ENCODE measurements at regions not wholly inside any gene's neighbourhood (a gene's known extent, or its start where the extent isn't known, plus 50 kb on each side); places are given as distances from the start of the nearest gene placed in this dataset.
A peak's percentile ranks its signal among the peaks of the same experiment; 100 is the strongest.

DNA sequence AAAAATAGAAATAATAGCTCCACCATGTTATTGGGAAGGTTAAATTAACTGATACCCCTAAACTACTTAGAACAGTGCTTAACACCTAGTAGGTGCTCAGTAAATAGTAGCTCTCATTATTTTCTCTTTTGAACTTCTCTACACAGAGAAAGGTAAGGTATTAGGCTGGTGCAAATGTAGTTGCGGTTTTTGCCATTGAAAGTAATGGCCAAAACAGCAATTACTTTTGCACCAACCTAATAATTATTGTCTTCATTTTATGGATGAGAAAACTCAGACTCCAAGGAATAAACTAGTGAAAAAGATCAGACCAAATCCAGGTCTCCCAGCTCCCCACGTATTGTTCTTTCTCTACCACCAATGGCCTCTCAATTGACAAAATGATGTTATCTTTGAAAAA, 157.2 kb upstream of the TMPO start:
- H3K4me1 Mint-ChIP-seq, result no peaks in the 10 kb centered on the region
- no peak for ATAC-seq

GRCh38 chr12:98359856-98360255, 155.5 kb upstream of the TMPO start:
- no peaks in the 10 kb centered on the region for H3K36me3 Mint-ChIP-seq
- ATAC-seq (no peak), DNase-seq (no peak)
- H3K4me1 Mint-ChIP-seq, result no peaks in the 10 kb centered on the region
- no peak overlapping the region for H3K4me3 Mint-ChIP-seq
- no peaks in the 10 kb centered on the region for H3K9me3 Mint-ChIP-seq
- no peak overlapping the region for H3K27ac Mint-ChIP-seq
- peaks cover 12 to 24% (median 20%) of the 10 kb centered on the region in 5 donors for H3K27me3 Mint-ChIP-seq
- POLR2A ChIA-PET, result no interaction called here

More for the DNA sequence above, 157.2 kb upstream of the TMPO start:
- DNase-seq, result no peak
- no peak overlapping the region for H3K27ac Mint-ChIP-seq
- no peak overlapping the region for H3K4me3 Mint-ChIP-seq
- no peaks in the 10 kb centered on the region for H3K36me3 Mint-ChIP-seq
- H3K27me3 Mint-ChIP-seq, result peaks cover 7 to 11% (median 8%) of the 10 kb centered on the region in 5 donors
- no peaks in the 10 kb centered on the region for H3K9me3 Mint-ChIP-seq
- POLR2A ChIA-PET, result no interaction called here

- Mint-ChIP-seq H3K27ac (no peak overlapping the region), H3K4me3 (no peak overlapping the region), H3K9me3 (no peaks in the 10 kb centered on the region), H3K4me1 (no peaks in the 10 kb centered on the region), H3K36me3 (no peaks in the 10 kb centered on the region), H3K27me3 (peaks cover 13 to 27% (median 20%) of the 10 kb centered on the region in 5 donors)
- no peak for DNase-seq
- POLR2A ChIA-PET, result no interaction called here
- ATAC-seq, result no peak
Observed at GRCh38 chr12:98360401-98360800, 155.0 kb upstream of the TMPO start.

GRCh38 chr12:98369581-98369980, 145.8 kb upstream of the TMPO start:
- peaks cover 0 to 10% (median 0%) of the 10 kb centered on the region in 3 donors for H3K36me3 Mint-ChIP-seq
- no peak for ATAC-seq
- no peak for DNase-seq
- peaks cover 0 to 15% (median 15%) of the 10 kb centered on the region in 4 donors for H3K4me1 Mint-ChIP-seq
- peaks cover 26 to 76% (median 44%) of the 10 kb centered on the region in 5 donors for H3K27me3 Mint-ChIP-seq
- POLR2A ChIA-PET, result no interaction called here
- no peaks in the 10 kb centered on the region for H3K9me3 Mint-ChIP-seq
- H3K27ac Mint-ChIP-seq, result no peak overlapping the region
- H3K4me3 Mint-ChIP-seq, result no peak overlapping the region

- Mint-ChIP-seq H3K36me3 (peaks cover 0 to 10% (median 0%) of the 10 kb centered on the region in 3 donors), H3K4me1 (peaks cover 0 to 15% (median 15%) of the 10 kb centered on the region in 4 donors), H3K4me3 (peak overlapping the region in 1 of 10 donors; percentile 39), H3K27ac (no peak overlapping the region), H3K9me3 (no peaks in the 10 kb centered on the region), H3K27me3 (peaks cover 19 to 78% (median 46%) of the 10 kb centered on the region in 5 donors)
- DNase-seq (no peak), ATAC-seq (no peak)
- POLR2A ChIA-PET, result no interaction called here
Observed at GRCh38 chr12:98370976-98371375, 144.4 kb upstream of the TMPO start.

GRCh38 chr12:98371419-98371818, 144.0 kb upstream of the TMPO start:
- H3K27ac Mint-ChIP-seq, result no peak overlapping the region
- POLR2A ChIA-PET, result no interaction called here
- H3K9me3 Mint-ChIP-seq, result no peaks in the 10 kb centered on the region
- peaks cover 0 to 10% (median 0%) of the 10 kb centered on the region in 3 donors for H3K36me3 Mint-ChIP-seq
- H3K4me3 Mint-ChIP-seq, result no peak overlapping the region
- ATAC-seq (no peak), DNase-seq (no peak)
- peaks cover 0 to 15% (median 15%) of the 10 kb centered on the region in 4 donors for H3K4me1 Mint-ChIP-seq
- peaks cover 18 to 74% (median 46%) of the 10 kb centered on the region in 5 donors for H3K27me3 Mint-ChIP-seq

DNA sequence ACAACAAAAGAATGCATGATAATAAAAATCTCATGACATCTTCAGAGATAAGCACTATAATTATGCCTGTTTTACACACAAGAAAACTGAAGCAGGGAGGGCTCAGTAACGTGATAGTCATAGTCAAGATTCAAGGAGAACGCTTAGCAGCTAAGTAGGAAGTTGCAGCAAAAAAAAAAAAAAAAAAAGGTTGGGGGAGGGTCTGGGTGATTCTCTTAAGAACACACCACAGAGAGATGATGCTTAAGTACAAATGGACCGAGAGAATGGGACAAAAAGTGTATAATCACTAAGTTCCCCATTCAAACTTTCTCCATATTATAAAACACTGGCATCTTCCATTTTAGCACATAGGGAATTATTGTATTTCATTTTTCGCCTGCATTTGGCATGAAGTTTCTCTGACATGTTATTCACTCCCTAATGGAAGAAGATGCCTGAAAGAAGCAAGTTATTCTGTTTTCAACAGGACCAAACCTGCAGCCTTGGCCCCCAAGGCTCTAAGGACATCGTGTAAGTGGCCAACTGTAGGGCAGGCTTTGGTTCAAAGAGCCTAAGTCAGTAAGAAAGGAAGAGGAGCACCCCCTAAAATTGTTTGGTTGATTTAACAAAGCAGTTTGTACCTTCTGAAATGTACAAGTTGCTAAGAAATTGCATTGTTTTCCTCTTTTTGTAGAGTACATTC, 142.9 kb upstream of the TMPO start:
- H3K4me3 Mint-ChIP-seq, result no peak overlapping the region
- peaks cover 0 to 15% (median 15%) of the 10 kb centered on the region in 4 donors for H3K4me1 Mint-ChIP-seq
- peaks cover 18 to 71% (median 43%) of the 10 kb centered on the region in 5 donors for H3K27me3 Mint-ChIP-seq
- H3K9me3 Mint-ChIP-seq, result no peaks in the 10 kb centered on the region
- peaks cover 0 to 10% (median 0%) of the 10 kb centered on the region in 3 donors for H3K36me3 Mint-ChIP-seq
- POLR2A ChIA-PET, result no interaction called here
- ATAC-seq (no peak), DNase-seq (no peak)
- H3K27ac Mint-ChIP-seq, result no peak overlapping the region

DNA sequence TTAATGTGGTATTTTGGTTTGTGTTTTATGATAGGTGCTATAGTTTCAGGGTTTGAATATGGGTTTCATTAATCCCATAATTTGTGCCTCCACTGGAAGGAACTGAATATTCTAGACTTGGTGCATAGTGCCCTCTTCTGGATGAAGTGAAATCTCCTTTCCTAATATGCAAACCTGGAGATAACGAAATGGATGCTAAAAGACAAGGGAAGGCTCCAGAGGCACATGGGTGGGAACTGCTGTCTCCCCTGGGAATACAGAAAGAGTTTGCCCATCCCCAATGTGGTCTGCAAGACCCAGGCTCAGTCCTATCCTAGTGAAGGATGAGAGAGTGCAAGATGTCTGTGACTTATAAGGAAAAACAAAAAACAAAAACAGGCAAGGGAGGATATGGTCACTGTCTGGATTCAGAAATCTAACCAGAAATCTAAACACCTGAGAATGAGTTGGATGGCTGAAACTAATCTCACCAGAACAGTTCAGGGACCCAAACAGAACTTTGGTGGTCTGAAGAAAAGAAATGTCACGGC, 142.3 kb upstream of the TMPO start:
- Mint-ChIP-seq H3K36me3 (peaks cover 0 to 10% (median 0%) of the 10 kb centered on the region in 3 donors), H3K27ac (peak overlapping the region in 1 of 10 donors; percentile 20), H3K4me1 (peaks cover 0 to 15% (median 15%) of the 10 kb centered on the region in 4 donors), H3K4me3 (no peak overlapping the region), H3K9me3 (no peaks in the 10 kb centered on the region), H3K27me3 (peaks cover 15 to 66% (median 41%) of the 10 kb centered on the region in 5 donors)
- POLR2A ChIA-PET, result no interaction called here
- ATAC-seq, result no peak
- DNase-seq, result no peak

GRCh38 chr12:98374007-98374406, 141.4 kb upstream of the TMPO start:
- no peak for DNase-seq
- no peak overlapping the region for H3K4me3 Mint-ChIP-seq

GRCh38 chr12:98379106-98379505, 136.3 kb upstream of the TMPO start:
- H3K9me3 Mint-ChIP-seq, result no peaks in the 10 kb centered on the region
- no peak overlapping the region for H3K27ac Mint-ChIP-seq
- no peaks in the 10 kb centered on the region for H3K4me1 Mint-ChIP-seq
- no peak overlapping the region for H3K4me3 Mint-ChIP-seq
- DNase-seq (no peak), ATAC-seq (no peak)
- H3K36me3 Mint-ChIP-seq, result no peaks in the 10 kb centered on the region
- peaks cover 4 to 37% (median 27%) of the 10 kb centered on the region in 5 donors for H3K27me3 Mint-ChIP-seq
- POLR2A ChIA-PET, result no interaction called here

More at GRCh38 chr12:98374007-98374406, 141.4 kb upstream of the TMPO start:
- H3K27ac Mint-ChIP-seq, result no peak overlapping the region
- peaks cover 0 to 10% (median 0%) of the 10 kb centered on the region in 3 donors for H3K36me3 Mint-ChIP-seq
- H3K9me3 Mint-ChIP-seq, result no peaks in the 10 kb centered on the region
- POLR2A ChIA-PET, result no interaction called here
- H3K27me3 Mint-ChIP-seq, result peaks cover 12 to 69% (median 41%) of the 10 kb centered on the region in 5 donors
- peaks cover 0 to 15% (median 15%) of the 10 kb centered on the region in 4 donors for H3K4me1 Mint-ChIP-seq
- no peak for ATAC-seq

DNA sequence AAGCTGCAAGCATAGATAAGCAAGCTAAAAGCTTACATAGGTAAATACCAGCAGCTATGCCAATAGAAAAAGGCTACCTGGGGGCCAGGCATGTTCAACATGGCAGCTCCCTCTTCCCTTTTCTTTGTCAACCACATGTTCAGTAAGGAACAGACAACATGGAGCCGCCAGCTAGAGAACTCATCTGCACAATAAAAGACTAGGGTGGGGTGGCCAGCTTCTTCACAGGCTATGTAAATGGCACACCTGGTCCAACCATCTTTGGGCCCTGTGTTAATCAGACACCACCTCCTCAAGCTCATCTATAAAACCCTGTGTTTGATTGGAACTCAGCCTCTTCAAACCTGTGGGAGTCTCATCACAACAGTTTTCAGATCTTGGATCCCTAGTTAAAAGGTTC, 129.7 kb upstream of the TMPO start:
- DNase-seq (no peak), ATAC-seq (no peak)
- Mint-ChIP-seq H3K27ac (no peak overlapping the region), H3K4me3 (no peak overlapping the region), H3K9me3 (no peaks in the 10 kb centered on the region), H3K36me3 (no peaks in the 10 kb centered on the region), H3K4me1 (no peaks in the 10 kb centered on the region), H3K27me3 (peaks cover 1 to 12% (median 8%) of the 10 kb centered on the region in 5 donors)
- POLR2A ChIA-PET, result no interaction called here

DNA sequence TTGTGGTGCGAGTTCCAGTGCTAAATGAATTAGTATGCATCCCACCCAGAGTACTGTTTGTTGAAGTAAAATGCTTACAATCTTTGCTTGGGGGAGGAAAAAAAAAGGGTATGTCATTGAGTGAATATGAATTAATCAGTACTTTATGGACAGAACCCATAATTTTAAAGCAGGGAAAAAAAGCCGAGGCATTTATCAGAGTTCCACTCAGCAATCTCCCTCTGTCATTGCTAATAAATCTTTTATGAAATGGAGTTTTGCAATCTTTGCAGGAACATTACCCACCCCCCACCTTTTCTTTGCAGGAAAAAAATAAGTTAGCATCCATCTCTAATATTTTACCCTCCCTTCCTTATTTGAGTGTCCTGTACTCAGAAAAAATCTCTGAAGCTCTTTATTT, 127.9 kb upstream of the TMPO start:
- Mint-ChIP-seq H3K4me3 (no peak overlapping the region), H3K27me3 (peaks cover 4 to 16% (median 8%) of the 10 kb centered on the region in 5 donors)

DNA sequence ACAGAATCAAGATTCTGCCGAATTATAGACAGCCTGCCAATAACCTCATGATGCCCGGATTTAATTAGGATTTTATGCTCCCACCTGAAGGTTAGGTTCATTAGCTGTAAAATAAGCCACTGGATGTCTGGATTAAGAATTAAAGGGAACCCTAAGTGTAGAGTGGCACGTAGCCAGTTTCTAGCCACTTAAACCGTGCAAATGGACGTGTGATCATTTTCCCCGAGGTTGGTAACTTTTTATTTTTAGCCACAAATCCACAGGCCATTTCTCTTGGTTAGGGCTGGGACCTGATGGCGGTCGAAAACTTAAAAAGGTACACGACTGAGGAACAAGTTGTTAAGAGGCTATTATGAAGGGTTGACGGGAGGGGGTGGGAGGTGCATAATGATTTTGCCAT, 127.3 kb upstream of the TMPO start:
- H3K4me1 Mint-ChIP-seq, result no peaks in the 10 kb centered on the region
- ATAC-seq (no peak), DNase-seq (no peak)
- no peak overlapping the region for H3K27ac Mint-ChIP-seq
- no peak overlapping the region for H3K4me3 Mint-ChIP-seq
- H3K27me3 Mint-ChIP-seq, result peaks cover 4 to 21% (median 9%) of the 10 kb centered on the region in 5 donors
- no peaks in the 10 kb centered on the region for H3K36me3 Mint-ChIP-seq
- no peaks in the 10 kb centered on the region for H3K9me3 Mint-ChIP-seq
- POLR2A ChIA-PET, result no interaction called here

More for the DNA sequence above, 127.9 kb upstream of the TMPO start:
- H3K27ac Mint-ChIP-seq, result peak overlapping the region in 1 of 10 donors; percentile 30
- POLR2A ChIA-PET, result no interaction called here
- no peak for ATAC-seq
- no peaks in the 10 kb centered on the region for H3K4me1 Mint-ChIP-seq
- no peaks in the 10 kb centered on the region for H3K9me3 Mint-ChIP-seq
- no peak for DNase-seq
- H3K36me3 Mint-ChIP-seq, result no peaks in the 10 kb centered on the region

Data from naive thymus-derived CD8-positive, alpha-beta T cell (primary cell).